Right ventricle myocardium inferior (tissue), 1 donor: ENCODE measurements at regions not wholly inside any gene's neighbourhood (a gene's known extent, or its start where the extent isn't known, plus 50 kb on each side); places are given as distances from the start of the nearest gene placed in this dataset.
"Not testable (repeated sequence)": the region's sequence is repeated elsewhere in the genome, so short reads cannot be mapped to it uniquely, and the experiment has no call there.

Experiments used
- ATAC-seq: fragments of 200-7000 bp; cut with Tn5 transposase; one replicate; pipeline ENCODE4 v1.9.1; 2020; ENCODE audit warnings: mild to moderate bottlenecking, moderate library complexity
- DNase-seq: peaks from one replicate; pipeline ENCODE4 v3.0.0; 2021; ENCODE audit errors: missing footprints
- intact Hi-C: fragments of 100-400 bp; cut with DNase I; formaldehyde crosslinking; loops from one replicate; pipeline ENCODE4 v1.11.0; 2022
- donor health status: DM: no; HTN: yes; CAD: no; lungs with severe emphysema.

DNA sequence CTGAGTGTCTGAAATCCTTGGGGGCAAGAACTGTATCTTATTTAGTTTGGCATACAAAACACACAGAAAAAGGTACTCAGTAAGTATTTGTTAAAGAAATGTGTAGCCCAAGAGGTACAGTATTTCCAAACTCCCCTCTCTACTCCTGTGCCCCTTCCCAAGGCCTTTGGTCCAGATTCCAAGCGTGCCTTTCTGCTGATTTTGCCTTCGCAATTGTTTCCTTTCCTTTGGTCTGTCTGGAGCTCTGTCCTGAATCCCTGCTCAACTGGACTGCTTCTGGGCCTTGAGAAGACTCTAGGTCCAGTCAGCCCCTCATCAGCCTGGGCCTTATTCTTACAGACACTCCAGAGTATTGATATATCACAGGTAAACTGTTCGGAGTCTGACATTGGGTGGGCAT is 122.2 kb upstream of the SYNCRIP start:
- DNase-seq (no peak), ATAC-seq (no peak)
- intact Hi-C loops = no loop called here

DNA sequence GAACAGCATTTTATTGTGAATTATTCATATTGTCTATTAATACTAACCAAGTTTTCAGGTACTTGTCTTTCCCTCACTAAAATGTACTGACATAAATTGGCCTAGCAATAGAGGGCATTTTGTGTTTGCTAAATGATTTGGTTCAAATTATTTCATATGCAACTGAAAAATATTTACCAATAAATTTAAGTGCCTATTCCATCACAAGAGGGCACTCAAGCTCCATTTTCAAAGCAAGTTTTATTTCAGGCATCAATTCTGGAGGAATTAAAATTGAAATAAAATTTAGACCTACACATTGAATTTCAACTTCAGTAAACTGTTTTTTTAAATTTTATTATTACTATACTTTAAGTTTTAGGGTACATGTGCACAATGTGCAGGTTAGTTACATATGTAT is 114.3 kb upstream of the SYNCRIP start:
- intact Hi-C loops = loop anchor here (10.0 kb wide), 1 partner anchor 1098 kb away; no protein-coding TSS in a partner anchor
- DNase-seq (no peak), ATAC-seq (no peak)

DNA sequence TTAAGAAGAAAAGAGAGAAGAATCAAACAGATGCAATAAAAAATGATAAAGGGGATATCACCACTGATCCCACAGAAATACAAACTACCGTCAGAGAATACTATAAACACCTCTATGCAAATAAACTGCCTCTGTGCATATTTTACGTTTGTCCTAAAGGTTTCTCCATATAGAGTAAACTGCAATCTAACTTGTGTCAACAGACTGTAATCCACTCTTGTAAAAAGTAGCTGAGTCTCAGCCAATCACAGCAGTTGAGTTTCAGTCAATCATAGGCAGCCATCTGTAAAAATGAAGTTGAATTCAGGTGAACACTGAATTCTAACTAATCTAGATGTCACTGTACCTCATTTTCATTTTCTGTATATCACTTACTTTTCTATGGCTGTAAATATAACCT is 112.2 kb upstream of the SYNCRIP start:
- ATAC-seq (no peak), DNase-seq (no peak)
- intact Hi-C loops = loop anchor here (10.0 kb wide), 1 partner anchor 1100 kb away; no protein-coding TSS in a partner anchor

DNA sequence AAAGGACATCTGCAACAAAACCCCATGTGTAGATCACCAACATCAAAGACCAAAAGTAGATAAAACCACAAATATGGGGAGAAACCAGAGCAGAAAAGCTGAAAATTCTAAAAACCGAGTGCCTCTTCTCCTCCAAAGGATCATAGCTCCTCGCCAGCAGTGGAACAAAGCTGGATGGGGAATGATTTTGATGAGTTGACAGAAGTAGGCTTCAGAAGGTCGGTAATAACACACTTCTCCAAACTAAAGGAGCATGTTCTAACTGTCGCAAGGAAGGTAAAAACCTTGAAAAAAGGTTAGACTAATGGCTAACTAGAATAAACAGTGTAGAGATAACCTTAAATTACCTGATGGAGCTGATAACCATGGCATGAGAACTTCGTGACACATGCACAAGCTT is 109.9 kb upstream of the SYNCRIP start:
- no peak for DNase-seq
- no peak for ATAC-seq
- intact Hi-C loops = loop anchor here (10.0 kb wide), 1 partner anchor 1102 kb away; no protein-coding TSS in a partner anchor

DNA sequence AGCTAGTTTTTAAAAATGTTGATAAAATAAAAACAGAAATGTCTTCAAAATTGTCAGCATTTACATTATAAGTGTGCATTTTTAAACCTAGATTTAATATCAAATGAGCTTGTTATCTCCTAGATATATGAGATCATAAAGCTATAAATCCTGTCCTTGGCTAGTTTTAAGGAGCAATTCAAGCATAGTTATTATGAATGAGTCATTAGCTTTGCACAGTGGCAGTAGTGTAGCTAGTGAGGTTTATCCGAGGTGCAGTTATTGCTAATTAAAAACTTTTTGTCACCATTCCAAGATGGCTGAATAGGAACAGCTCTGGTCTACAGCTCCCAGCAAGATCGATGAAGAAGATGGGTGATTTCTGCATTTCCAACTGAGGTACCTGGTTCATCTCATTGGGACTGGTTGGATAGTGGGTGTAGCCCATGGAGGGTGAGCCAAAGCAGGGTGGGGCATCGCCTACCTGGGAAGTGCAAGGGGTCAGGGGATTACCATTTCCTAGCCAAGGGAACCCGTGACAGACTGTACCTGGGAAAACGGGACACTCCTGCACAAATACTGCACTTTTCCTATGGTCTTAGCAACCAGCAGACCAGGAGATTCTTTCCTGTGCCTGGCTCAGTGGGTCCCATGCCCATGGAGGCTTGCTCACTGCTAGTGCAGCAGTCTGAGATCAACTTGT is 108.8 kb upstream of the SYNCRIP start:
- intact Hi-C loops = loop anchor here (10.0 kb wide), 1 partner anchor 1103 kb away; no protein-coding TSS in a partner anchor
- ATAC-seq = no peak

DNA sequence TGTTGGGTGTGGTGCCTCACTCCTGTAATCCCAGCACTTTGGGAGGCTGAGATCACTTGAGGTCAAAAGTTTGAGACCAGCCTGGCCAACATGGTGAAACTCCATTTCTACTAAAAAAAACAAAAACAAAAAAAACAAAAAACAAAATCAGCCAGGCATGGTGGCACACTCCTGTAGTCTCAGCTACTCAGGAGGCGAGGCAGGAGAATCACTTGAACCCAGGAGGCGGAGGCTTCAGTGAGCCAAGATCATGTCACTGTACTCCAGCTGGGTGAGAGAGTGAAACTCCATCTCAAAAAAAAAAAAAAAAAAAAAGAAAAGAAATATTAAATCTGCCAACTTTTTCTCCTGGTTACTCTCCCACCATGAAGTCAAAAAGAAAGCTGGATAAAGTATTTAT is 107.5 kb upstream of the SYNCRIP start:
- not testable (repeated sequence) for ATAC-seq, DNase-seq
- intact Hi-C loops = loop anchor here (10.0 kb wide), 1 partner anchor 1105 kb away; no protein-coding TSS in a partner anchor

More for the DNA sequence above, 108.8 kb upstream of the SYNCRIP start:
- no peak for DNase-seq

DNA sequence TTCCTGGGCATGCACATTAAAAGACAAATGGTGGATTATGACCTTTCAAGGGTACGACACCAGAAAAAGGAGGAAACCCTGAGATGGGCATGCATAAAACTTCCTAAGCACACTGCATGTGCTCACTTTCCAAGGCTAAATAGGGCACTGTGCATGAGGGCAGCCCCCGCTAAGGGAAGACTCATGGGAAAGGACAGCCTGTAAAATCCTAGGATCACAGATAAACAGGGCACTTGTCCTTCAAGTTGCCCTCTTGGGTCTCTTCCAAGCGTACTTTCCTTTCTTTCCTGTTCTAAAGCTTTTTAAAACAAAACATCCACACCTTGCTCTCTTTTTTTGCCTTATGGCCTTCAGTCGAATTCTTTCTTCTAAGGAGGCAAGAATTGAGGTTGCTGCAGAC is 106.5 kb upstream of the SYNCRIP start:
- ATAC-seq (no peak), DNase-seq (no peak)
- intact Hi-C loops = no loop called here

DNA sequence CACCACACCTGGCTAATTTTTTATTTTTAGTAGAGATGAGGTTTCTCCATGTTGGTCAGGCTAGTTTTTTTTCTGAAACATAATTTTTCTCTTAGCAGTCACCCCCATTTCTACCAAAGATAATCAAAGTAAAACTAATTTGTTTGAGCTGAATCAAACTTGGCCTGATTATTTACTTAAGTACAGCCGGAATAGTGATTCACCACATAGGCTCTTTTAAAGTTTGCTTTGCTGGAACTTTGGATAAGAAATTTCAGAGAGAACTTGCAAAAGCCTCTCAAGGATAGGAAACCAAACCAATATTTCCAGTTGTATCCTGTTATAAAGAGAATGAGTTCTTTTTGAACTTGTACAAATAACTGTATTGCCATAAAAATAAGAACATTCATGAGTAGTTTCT is 105.0 kb upstream of the SYNCRIP start:
- ATAC-seq (no peak), DNase-seq (no peak)
- intact Hi-C loops = no loop called here

DNA sequence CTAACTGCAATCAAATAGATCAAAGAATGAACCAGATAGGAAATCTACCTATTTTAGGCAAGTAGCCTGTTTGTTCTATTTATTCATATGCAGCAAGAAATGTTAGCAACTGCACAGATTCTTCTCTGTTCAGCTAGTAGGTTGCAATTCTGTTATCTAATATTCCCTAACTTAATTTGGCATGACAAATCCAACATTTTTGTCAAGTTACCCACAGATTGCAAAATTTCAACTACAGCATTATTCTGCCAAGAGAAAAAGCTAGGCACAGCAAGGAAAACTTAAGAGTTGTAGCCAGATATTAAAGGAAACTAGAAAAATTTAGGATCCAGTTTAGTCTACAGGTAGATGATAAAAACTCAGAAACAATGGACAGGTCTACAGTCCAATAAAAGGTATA is 104.4 kb upstream of the SYNCRIP start:
- intact Hi-C loops = no loop called here
- ATAC-seq = no peak
- no peak for DNase-seq

DNA sequence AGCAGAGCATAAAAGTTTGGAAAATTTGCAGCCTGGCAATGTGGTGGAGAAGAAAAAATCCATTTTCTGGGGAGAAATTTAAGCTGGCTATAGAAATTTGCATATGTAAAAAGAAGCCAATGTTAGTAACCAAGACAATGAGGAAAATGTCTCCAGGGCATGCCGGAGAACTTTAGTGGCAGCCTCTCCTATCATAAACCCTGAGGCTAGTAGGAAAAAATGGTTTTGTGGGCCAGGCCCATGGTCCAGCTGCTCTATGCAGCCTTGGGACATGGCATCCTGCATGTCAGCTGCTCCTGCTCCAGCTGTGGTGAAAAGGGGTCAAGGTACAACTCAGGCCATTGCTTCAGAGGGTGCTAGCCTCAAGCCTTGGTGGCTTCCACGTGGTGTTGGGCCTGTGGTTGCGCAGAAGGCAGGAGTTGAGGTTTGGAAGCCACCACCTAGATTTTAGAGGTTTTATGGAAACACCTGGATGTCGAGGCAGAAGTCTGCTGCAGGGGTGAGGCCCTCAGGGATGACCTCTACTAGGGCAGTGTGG is 101.8 kb upstream of the SYNCRIP start:
- DNase-seq (no peak), ATAC-seq (no peak)
- intact Hi-C loops = no loop called here

DNA sequence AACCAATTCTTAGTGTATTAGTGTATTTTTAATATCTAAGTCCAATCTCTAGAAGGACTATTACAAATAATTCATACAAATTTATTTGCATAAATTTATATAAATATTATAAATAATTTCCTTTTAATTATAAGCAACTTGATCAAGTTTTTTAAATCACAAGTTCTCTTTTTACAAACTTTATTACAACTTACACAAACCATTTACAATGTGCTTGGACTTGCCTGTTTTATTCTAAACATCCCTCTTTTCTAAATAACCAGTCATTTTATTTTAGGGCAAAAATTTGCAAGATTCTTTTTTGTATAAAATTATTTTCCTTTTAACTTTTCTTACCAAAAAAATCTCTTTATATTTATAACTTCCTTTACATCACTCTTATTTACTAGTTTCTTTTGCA is 83.5 kb upstream of the SYNCRIP start:
- no peak for ATAC-seq
- DNase-seq = no peak
- intact Hi-C loops = no loop called here

DNA sequence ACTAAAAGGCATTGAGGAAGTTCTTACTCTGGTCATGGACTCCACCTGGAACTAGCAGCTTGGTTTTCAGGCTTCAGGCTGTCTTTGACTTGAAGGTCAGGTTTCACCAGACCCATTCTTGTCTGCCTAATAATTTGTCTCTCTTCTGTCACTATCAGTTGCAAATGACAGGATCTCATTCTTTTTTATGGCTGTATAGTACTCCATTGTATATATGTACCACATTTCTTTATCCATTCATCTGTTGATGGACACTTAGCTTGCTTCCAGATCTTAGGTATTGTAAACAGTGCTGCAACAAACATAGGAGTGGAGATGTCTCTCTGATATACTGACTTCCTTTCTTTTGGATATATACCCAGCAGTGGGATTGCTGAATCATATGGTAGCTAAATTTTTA is 73.1 kb upstream of the SYNCRIP start:
- no peak for ATAC-seq
- no peak for DNase-seq
- intact Hi-C loops = no loop called here

DNA sequence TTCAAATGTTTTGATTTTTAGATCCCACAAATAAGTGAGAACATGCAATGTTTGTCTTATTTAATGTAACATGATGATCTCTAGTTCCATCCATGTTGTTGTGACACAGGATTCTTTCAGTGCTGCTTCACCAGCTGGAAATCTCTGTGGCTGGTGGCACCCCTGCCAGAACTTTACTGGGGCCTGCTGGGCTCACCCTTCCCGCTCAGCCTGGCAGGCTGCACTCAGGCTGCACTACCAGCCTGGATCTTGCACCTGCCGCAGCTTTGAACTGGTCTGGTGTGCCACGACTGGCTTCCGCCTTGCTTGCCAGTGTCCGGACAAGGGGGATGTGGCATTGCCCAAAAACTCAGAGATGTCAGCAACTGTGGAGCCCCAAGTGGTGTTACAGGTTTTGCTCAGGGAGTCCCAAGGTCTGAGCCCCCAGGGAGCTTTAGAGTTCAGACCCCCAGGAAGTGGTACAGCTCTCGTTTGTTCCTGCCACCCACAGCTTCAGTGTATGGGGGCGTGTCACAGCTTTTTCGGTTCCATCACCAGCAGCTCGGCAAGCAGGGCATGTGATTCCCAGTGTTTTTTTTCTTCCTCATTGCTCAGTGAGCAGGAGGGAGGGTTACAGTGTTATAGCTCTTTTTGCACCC is 72.3 kb upstream of the SYNCRIP start:
- ATAC-seq = no peak
- no peak for DNase-seq

DNA sequence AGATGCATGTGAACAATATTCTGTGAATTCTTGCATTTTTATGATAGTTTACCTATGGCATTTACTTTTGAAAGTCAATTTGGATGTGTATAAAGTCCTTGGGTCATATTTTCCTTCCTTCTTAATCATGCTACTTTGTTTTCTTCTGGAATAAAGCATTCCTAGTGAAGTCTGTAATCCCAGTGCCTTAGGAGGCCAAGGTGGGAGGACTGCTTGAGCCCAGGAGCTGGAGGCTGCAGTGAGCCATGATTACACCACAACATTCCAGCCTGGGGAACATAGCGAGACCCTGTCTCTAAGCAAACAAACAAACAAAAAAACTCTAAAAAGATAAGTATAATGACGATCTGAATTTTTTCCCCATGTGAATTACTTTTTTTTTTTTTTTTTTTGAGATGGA is 69.7 kb upstream of the SYNCRIP start:
- intact Hi-C loops = no loop called here
- no peak for DNase-seq
- no peak for ATAC-seq

More for the DNA sequence above, 72.3 kb upstream of the SYNCRIP start:
- intact Hi-C loops = no loop called here

DNA sequence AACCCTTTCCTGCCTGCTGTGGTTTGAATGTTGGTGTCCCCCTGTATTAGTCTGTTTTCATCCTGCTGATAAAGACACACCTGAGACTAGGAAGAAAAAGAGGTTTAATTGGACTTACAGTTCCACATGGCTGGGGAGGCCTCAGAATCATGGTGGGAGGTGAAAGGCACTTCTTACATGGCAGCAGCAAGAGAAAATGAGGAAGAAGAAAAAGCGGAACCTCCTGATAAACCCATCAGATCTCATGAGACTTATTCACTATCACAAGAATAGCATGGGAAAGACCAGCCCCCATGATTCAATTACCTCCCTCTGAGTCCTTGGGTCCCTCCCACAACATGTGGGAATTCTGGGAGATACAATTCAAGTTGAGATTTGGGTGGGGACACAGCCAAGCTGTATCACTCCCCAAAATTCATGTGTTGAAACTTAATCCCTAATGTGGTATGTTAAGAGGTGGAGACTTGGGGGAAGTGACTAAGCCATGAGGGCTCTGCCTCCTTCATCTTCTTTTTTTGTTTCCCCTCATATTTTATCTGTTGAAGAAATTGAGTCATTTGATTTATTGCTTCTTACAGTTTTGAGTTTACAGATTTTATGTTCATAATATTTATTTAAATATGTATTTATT is 64.9 kb upstream of the SYNCRIP start:
- DNase-seq, intact Hi-C loops, ATAC-seq: not testable (repeated sequence)

DNA sequence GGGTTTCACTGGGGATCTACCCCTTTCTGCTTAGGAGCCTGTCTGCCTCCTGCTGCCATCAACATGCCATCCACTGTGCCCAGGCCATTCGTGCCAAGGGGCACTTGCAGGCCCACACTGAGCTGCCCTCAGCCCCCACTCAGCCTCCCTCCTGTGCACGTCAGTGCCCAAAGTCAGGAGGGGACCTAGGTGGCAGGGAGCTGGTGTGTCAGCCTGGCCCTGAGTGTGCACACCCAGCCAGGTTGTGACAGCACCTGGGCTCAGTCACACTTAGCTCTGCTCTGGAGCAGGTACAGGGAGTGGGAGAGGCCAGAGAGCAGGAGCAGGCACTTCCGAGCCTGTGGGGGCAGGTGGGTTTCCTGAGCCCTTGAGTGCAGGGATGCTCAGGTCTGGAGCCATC is 63.6 kb upstream of the SYNCRIP start:
- ATAC-seq (no peak), DNase-seq (no peak)
- intact Hi-C loops = no loop called here

DNA sequence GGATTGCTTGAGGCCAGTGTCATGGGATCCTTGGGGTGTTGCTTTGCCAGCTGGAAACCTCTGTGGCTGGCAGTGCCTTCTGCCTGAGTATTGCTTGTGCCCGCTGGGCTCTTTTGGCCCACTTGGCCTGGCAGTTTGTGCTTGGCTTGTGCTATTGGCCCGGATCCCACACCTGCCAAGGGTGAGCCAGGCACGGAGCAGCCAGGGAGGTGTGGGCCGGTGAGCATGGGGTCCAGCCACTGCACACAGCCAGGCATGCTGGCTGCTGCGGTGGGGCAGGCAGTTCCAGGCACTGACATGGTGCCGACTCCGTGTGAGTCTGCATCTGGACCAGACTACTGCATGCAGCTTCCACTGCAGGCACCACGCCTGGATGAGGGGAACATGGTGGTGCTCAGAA is 62.5 kb upstream of the SYNCRIP start:
- ATAC-seq (no peak), DNase-seq (no peak)
- intact Hi-C loops = no loop called here

DNA sequence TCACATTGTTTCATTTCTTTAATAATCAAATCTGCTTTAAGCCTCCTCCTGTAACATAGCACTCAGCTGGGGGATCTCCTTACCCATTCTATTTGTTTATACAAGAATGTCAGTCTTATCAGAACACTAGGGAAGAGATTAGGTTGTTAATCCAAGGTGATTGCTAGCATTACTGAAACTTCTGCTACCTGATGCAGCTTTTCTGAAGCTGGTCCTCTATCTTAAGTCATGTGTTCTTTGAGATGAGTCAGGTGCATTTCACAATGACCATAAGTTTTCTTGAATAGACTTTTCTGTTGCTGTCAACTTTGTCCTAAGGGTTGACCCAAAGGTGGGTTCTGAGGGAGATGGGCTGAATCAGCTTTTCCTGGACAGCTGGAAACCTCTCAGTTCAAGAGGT is 60.7 kb upstream of the SYNCRIP start:
- DNase-seq (no peak), ATAC-seq (no peak)
- intact Hi-C loops = no loop called here
